Suppressor macrophage treated with lipopolysaccharide for 1 hour (primary cell): ENCODE measurements at regions not wholly inside any gene's neighbourhood (a gene's known extent, or its start where the extent isn't known, plus 50 kb on each side); places are given as distances from the start of the nearest gene placed in this dataset.

Experiments
- DNase-seq, 3 donors: peaks; one replicate each; pipeline ENCODE4 v3.0.0-alpha.2; 2020 to 2022

GRCh38 chrX:40157228-40158035 lies 59.7 kb upstream of the BCOR start:
- no peak for DNase-seq

- no peak for DNase-seq
Observed at GRCh38 chrX:40156470-40157227, 58.9 kb upstream of the BCOR start.

- DNase-seq, result peak in 1 of 3 donors; percentile 29
Observed at GRCh38 chrX:40155589-40156469, 58.1 kb upstream of the BCOR start.

GRCh38 chrX:40154853-40155588 lies 57.3 kb upstream of the BCOR start:
- peak; percentile 64 to 69 (median 66) for DNase-seq

- DNase-seq, result peak in 1 of 3 donors; percentile 28
Observed at GRCh38 chrX:40154250-40154852, 56.6 kb upstream of the BCOR start.

- DNase-seq, result peak; percentile 86 to 89 (median 88)
Observed at GRCh38 chrX:40153345-40154249, 55.8 kb upstream of the BCOR start.

- peak; percentile 44 to 63 (median 59) for DNase-seq
Observed at GRCh38 chrX:40152741-40153344, 55.1 kb upstream of the BCOR start.

- peak in 1 of 3 donors; percentile 57 for DNase-seq
Observed at GRCh38 chrX:40152173-40152711, 54.5 kb upstream of the BCOR start.

- DNase-seq, result no peak
Observed at GRCh38 chrX:40151211-40152172, 53.7 kb upstream of the BCOR start.

GRCh38 chrX:40150503-40150902 lies 52.7 kb upstream of the BCOR start:
- DNase-seq, result no peak

GRCh38 chrX:40149286-40150175 lies 51.8 kb upstream of the BCOR start:
- no peak for DNase-seq

GRCh38 chrX:40148385-40149285 lies 50.9 kb upstream of the BCOR start:
- DNase-seq, result peak; percentile 52 to 65 (median 54)

- DNase-seq, result no peak
Observed at GRCh38 chrX:40147971-40148370, 50.2 kb upstream of the BCOR start.
